Peyer's patch (tissue), 4 donors: ENCODE measurements at regions not wholly inside any gene's neighbourhood (a gene's known extent, or its start where the extent isn't known, plus 50 kb on each side); places are given as distances from the start of the nearest gene placed in this dataset.

ENCODE experiments used
- CTCF ChIP-seq, 6 experiments: fragments of 450-650 bp in 4 of 6; fragments of 200-600 bp in 2 of 6; sonication (generic) in 1 of 6; IDR thresholded peaks; one replicate each; pipeline ENCODE4 v1.5.1; 2017 to 2019; ENCODE audit warnings: antibody characterized with exemption in 6 of 6, mild to moderate bottlenecking in 3 of 6, moderate library complexity in 1 of 6
- POLR2A ChIP-seq, 2 donors: fragments of 450-650 bp; IDR thresholded peaks; one replicate each; pipeline ENCODE4 v1.5.1; 2017; ENCODE audit warnings: antibody characterized with exemption in 2 of 2, mild to moderate bottlenecking in 2 of 2, moderate library complexity in 2 of 2

- TF ChIP-seq CTCF (IDR thresholded peaks at IDR 0.05): no peak
- no peak for TF ChIP-seq POLR2A (IDR thresholded peaks at IDR 0.05)
Observed at GRCh38 chr3:23739536-23739935, 66.2 kb upstream of the UBE2E1 start.
